GM19043 (cell line): ENCODE measurements at regions not wholly inside any gene's neighbourhood (a gene's known extent, or its start where the extent isn't known, plus 50 kb on each side); places are given as distances from the start of the nearest gene placed in this dataset.
"Not testable (repeated sequence)": the region's sequence is repeated elsewhere in the genome, so short reads cannot be mapped to it uniquely, and the experiment has no call there.

Source experiments
- ATAC-seq: cut with Tn5 transposase; IDR thresholded peaks from one replicate; pipeline ENCODE4 v1.9.1; 2021; ENCODE audit warnings: low read depth; ENCODE audit not compliant: unreplicated experiment

DNA sequence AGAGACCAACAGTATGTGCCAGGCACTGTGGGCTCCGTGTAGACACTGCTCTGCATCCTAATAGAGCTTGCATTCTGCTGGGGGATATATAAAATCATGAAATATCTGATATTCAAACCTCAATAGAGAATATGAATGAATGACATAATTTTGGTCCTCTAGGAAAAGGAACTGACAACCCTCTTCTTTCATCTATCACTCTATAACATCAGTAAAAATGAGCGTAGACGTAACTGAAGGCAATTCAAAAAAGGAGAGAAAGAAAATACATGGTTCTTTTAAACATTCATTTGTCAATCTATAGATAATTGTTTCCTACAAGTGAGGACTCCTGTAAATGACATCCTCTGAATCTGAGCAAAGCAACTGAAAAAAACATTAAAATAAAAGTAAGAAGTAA lies 607.4 kb upstream of the LRRN3 start:
- ATAC-seq, result no peak

DNA sequence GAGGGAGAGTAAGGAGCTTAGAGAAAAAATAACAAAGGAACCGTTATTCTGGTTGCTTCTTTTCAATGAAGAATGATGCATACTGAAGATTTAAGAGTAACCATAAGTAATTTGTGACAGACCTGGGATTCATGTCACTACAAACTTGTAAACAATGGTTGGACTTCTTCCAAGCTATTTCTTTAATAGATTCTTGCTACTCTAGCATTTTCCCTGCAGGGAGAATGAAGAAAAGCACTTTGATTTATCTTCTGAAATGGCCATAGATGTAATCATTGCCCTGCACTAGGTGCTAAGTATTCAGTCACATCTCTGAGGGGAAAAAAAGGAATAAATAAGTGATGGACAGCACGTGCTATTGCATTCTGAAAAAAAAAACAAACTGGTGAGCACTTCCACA lies 606.6 kb upstream of the LRRN3 start:
- ATAC-seq, result no peak

GRCh38 chr7:110486549-110486948 lies 604.4 kb upstream of the LRRN3 start:
- ATAC-seq, result no peak

DNA sequence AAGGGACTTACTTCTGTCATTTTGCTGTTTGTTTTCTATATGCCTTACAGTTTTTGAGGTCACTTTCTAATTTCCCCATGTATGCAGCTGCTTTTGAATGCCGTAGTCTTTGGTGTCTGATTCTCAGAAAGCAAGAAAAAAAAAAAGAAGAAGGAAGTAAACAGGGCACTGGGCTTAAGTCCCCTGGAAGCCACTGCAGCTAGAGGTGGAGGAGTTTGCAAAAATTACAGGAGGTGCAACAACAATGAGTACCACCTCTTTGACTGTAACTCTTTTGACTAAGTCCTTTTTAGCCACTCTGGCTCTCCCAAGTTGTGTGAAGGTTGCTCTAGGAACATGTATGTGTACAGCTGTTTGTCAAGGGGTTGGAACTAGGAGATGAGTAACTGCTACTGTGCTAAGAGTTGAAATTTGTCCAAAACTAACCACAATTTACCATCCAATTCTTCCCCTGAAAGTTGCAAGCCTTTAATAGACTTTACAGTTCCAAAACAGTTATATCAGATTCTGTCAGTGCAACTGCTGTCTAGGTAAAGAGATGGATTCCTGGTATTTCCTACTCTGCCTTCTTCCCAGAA lies 588.0 kb upstream of the LRRN3 start:
- ATAC-seq, result no peak

- no peak for ATAC-seq
Observed at GRCh38 chr7:110507369-110507768, 583.6 kb upstream of the LRRN3 start.

DNA sequence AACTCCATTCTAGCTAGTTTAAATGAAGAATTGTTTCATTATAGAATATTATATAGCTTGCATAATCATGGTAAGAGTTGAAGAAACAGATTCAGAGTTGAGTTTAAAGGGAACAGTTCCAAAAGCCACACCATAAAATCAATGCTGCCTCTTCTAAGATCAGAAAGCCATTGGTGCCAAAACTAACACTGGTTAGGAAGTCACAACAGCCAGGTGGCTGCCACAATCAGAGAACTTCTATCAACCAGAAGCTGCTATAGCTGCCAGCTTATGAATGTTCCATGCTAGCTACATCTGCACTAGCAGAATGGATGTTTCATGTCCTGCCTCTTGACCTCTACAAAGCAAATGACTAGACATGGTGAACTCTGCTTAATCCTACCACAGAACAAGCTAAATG lies 583.1 kb upstream of the LRRN3 start:
- no peak for ATAC-seq

DNA sequence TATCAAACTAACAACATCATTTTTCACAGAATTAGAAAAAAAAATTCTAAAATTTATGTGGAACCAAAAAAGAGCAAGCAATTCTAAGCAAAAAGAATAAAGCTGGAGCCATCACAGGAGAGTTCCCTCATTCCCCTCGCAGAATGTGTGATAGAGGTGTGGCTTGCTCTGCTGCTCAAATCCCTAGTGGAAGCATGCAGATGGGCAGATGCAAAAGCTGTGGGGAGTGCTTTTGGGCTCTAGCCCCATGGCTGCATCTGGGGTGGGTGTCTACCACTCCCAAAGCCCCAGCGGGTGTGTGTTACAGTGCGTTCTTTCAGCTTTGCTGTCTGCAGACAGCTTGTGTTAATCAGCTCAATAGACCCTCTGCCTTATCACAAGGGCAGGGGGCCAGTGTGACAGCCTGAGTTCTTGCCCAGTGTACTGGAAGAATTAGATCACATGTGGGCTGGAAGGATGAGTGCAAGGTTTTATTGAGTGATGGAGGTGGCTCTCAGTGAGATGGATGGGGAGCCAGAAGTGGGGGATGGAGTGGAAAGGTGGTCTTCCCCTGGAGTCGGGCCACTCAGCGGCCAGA lies 575.9 kb upstream of the LRRN3 start:
- not testable (repeated sequence) for ATAC-seq

- ATAC-seq, result no peak
Observed at GRCh38 chr7:110519851-110520250, 571.1 kb upstream of the LRRN3 start.

DNA sequence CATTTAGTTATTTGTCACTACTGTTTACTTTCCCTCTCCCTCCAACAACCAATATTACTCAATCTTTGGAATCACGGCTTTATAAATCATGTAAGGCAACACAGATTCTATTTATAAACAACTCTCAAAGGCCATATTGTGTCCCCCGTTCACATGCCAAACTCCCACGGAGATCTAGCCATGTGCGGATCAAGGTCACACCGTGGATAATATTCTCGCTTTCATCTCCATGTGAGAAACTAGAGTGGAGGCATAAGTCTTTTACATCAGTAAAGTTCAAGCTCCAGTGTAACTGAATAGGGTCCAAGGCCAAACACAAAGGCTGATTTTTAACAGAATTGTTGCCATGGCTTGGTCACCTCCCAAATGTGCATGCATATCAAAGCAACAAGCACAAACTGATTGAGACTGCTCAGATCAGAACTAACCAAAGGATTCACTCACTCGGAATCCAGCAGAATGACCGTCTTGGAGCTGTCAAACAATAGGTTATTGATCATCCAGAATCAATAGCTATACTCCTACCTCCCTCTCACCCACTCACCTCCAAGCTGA lies 569.5 kb upstream of the LRRN3 start:
- ATAC-seq, result no peak

DNA sequence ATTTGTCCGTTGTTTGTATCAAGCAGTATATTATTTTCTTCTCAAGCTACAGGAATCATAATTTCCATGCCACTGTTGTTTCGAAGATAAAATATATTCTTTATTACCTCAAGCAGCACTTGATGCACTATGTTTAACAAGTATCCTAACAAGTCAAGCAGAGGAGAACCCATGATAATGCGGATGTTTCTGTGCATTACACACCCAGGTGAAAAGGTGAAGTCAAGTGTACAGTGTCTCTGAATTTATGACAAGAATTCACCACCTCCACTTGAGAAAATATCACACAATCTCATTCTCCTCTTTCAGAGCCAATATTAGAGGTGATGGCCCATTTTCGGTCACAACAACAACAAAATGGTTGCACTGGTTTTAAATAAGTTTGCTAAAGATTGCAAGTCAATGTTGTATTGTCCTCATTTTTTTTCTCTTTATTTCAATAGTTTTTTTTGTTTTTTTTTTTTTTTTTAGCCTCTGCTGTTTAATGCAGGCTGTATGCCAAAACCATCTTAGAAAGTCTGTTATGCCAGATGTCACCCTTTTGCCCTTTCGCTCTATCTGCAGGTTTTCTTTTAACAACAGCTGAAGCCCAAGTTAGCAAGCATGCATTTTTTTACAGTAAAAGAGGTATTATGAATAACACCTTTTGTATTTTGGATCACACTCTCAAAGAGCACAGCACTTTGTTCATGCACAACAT lies 568.7 kb upstream of the LRRN3 start:
- no peak for ATAC-seq

- ATAC-seq, result no peak
Observed at GRCh38 chr7:110522761-110523200, 568.1 kb upstream of the LRRN3 start.

DNA sequence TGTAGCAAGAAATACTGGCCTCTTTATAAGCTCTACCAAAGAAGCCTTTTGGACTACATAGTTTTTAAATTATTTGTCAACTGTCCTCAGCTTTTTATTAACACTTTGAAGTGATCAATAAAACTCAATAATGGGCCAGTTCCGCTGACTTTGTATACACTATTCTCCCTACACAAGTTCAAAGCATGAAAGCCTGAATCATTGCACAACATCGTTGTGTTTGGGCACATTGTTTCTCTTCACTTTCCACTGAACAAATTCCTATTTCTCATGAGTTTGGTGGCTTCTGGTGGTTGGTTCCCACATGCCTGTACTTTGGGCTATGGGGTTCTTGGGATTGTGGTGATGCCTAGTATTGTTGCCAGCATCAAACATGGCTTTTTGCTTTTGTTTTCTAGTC lies 561.8 kb upstream of the LRRN3 start:
- no peak for ATAC-seq

GRCh38 chr7:110531186-110531585 lies 559.7 kb upstream of the LRRN3 start:
- no peak for ATAC-seq

DNA sequence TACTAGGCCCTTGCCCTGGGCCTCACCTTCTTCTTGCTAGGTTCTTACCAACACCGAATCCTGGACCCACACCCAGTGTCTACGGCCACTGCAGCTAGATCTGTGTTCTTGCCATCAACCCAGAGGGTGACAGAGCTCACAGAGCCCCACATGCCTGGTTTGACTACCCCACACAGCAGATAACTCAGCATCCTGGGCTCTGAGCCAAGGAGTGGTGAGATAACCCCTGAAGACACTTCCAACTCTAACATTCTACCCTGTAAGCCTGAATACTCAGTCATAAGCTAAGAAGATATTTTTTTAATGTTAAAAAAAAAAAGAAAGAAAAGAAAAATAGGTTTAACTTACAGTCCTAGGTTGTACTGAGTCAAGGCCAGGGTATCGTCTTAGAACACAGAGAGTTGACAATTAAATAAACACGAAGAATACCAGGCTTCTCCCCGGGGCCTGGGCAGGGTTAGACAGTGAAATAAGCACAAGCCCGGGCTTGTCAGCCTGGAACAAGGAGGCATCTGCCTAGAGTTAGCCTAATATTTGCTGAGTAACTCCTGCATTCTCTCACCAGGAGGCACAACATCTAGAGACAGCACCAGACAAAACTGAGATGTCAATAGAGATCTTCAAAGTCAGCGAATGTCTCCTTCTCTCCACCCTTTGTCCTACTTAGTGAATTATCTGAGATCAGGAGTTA lies 556.5 kb upstream of the LRRN3 start:
- no peak for ATAC-seq

GRCh38 chr7:110539216-110539615 lies 551.7 kb upstream of the LRRN3 start:
- ATAC-seq, result no peak

- ATAC-seq, result no peak
Observed at GRCh38 chr7:110541962-110542361, 549.0 kb upstream of the LRRN3 start.

DNA sequence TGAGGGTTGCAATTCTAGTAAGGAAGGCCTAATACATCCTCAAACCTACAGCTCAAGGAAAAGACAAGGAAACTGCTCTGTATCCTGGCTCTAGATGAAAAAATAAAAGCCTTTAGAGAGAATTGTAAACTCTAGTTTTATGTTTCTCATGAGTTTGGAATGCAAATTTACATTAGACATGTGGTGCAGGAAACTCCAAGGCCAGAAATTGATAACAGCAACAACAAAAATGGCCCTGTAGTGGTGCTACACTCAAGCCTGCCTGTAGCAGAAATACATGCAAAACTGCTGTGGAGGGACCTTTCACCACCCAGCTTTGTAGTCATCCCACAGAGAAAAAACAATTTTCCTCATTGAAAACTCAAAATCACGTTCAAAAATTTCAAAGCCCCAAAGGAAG lies 546.7 kb upstream of the LRRN3 start:
- no peak for ATAC-seq

DNA sequence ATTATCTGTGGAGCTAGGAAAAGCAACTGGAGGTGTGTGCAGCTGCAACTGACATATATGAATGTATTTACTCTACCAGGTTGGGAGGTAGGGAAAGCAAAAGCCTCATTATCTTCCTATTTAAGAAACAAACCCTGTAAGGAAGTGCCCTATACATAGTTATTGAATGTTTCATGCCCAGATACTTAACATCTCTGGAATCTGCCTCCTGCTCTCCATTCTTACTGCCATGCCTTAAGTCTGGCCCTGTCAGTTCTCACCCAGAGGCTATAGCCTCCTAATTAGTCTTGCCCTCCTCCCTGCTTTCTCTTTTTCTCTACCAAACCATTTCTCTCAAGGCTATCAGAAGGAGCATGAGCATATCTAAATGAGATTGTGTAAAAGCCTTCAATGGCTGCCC lies 542.6 kb upstream of the LRRN3 start:
- ATAC-seq, result no peak

DNA sequence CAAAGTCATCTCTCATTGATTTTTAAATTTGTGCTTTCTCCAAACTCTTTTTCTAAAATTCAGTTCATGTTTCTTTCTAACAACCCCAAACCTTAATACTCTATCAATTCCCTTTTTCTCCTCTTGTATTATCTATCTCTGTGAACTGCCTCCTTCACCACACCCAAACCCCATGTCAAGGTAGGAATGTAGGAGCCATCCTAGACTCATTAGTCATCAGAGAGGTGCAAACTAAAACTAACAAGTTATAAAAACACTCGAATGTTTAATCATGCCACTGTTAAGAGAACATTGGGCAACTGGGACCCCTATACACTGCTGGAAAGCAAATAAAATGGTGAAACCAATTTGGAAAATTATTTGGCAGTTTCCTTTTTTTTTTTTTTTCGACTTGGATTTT lies 533.8 kb upstream of the LRRN3 start:
- no peak for ATAC-seq

- not testable (repeated sequence) for ATAC-seq
Observed at GRCh38 chr7:110563286-110563685, 527.6 kb upstream of the LRRN3 start.

DNA sequence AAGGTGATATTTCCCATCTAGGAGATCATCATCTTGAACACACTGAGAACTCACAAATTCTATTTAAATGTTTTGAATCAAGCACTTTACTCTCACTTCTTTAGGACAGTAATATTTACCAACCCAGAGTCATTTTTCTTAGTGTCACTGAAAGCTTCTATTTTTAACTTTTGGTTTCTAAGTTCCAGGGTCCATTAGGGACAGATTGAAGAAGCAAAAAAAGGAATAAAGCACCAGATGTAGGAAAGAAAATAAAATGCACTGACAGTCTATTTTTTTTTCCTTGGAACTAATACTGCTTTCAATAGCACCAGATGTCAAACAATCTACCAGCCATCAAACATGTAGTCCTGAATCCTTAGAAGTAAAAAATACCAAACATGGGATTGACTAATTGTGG lies 526.7 kb upstream of the LRRN3 start:
- ATAC-seq, result no peak
